CD4-positive, alpha-beta T cell treated with Interleukin-15 for 1 hour (primary cell): ENCODE measurements at regions not wholly inside any gene's neighbourhood (a gene's known extent, or its start where the extent isn't known, plus 50 kb on each side); places are given as distances from the start of the nearest gene placed in this dataset.
"Not testable (repeated sequence)": the region's sequence is repeated elsewhere in the genome, so short reads cannot be mapped to it uniquely, and the experiment has no call there.

Experiments used
- DNase-seq: peaks from one replicate; pipeline ENCODE4 v3.0.0-alpha.2; 2020

DNA sequence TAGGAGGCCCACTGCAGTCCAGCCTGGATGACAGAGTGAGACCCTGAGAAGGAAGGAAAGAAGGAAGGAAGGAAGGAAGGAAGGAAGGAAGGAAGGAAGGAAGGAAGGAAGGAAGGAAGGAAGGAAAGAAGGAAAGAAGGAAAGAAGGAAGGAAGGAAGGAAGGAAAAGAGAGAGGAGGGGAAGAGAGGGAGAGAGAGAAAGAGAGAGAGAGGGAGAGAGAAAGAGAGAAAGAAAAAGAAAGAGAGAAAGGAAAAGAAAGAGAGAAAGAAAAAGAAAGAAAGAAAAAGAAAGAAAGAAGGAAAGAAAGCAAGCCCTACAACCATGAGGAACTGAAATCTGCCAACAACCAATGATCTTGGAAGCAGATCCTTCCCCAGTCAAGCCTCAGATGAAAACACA lies 124.9 kb upstream of the BCOR start:
- not testable (repeated sequence) for DNase-seq

DNA sequence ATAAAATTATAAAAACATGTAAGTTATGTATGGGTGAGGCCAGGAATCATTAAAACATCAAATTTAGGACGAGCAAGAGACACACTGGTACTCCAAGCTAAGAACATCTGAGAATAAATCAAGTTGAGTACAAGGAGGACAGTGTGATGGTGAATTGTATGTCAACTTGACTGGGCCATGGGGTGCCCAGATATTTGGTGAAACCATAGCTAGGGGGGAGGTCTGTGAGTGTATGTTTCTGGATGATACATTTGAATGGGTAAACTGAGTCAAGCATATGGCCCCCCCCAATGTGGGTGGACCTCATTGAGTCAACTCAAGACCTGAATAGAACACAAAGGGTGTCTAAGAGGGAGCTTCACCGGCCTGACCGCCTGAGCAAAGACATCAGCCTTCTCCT lies 115.3 kb upstream of the BCOR start:
- DNase-seq = no peak

DNA sequence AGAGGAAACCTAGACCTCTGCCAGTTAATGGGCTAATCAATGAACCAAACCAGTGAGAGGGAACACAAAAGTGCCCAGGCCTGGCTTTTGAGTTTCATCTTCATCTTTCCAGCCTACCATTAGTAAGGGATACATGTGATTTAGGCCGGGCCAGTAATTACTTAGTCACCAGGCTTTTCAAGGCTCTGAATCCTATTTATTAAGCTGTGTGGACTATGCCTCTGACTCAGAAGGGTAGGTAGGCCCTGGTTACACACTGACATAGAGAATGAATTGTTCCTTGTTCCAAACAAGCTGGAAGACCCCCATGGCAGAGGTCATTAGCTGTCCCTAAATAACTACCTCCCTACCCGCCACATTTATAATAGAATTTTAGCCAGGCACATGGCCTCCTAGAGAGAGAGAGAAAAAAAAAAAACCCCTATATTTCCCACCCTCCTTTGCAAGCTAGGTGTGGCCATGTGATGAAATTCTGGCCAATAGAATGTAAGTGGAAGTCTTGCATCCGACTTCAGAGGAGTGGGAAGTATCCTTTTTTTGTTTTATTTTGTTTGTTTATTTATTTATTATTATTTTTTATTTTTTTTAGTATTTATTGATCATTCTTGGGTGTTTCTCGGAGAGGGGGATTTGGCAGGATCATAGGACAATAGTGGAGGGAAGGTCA lies 112.3 kb upstream of the BCOR start:
- DNase-seq = no peak

DNA sequence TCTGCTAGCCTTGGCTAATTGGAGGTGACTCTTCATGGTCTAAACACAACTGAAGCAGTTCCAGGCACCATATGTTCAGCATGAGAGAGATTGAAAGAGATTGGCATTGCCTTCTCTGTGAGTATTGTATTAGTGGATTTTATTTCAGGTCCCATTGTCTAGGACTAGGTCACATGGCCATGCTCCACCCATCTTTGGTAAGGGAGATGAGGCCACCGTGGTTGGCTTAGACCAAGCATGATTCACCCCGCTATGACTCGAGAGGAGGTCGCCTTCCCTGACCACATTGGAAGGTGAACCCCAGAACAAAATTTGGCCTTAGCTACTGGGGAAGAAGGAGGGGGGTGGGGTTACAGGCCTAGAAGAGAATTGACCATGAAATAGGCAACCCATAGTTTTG lies 109.9 kb upstream of the BCOR start:
- peak; percentile 20 for DNase-seq

DNA sequence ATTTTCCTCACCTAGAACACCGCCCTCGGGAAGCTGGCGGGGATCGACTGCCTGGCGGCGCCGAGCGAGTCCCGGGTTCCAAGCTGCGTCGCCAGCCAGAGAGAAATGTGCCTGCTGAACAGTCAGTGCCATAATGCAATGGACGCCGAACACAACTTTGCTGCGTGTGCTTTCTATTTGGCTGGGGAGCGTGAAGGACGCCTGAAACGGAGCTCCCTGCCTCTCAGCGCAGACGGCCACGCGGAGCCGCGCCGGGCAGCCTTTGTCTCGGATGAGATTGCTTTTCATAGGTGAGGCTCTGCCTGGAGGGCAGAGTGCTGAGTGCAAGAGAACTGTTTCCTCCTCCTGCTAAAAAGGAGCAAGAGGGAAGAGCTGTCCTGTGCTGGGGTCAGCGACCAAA lies 107.7 kb upstream of the BCOR start:
- DNase-seq = no peak

DNA sequence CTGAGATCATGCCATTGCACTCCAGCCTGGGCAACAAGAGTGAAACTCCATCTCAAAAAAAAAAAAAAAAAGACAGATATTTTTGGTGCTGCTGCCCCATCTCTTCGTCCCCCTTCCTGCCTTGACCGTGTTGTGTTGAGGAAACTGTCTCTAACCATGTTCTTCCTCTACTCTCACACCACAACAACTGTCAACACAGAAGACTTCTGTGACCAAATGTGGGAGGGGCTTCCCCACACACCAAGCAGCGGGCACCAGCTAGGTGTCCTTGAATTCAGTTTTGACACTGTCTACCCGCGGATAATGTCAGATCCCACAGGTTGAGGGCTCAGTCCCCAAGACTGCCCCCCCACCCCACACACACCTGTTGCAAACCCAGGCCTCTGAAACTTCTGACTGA lies 104.7 kb upstream of the BCOR start:
- DNase-seq = peak; percentile 33

DNA sequence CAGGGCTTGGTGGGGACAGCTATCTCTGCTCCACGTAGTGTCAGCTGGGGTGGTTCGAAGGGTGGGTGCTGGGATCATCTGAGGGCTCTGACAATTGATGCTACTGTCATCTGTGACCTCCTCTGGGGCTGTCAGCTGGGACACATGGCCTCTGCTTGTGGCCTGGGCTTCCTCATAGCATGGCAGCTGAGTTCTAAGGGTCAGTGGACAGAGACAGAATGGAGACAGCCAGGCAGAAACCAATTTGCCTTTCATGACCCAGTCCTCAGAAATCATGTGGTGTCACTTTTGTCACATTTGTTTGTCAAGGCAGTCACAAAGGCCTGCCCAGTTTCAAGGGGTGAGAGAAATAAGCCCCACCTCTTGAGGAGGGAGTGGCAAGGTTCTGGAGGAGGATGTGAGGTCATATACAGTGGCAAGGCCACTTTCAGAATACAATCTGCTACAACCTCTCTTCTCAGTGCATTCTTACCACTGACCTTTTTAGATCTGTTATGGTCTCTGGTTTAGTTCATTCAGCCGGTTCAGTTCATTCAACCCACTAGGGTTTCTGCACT lies 103.6 kb upstream of the BCOR start:
- peak; percentile 51 for DNase-seq

DNA sequence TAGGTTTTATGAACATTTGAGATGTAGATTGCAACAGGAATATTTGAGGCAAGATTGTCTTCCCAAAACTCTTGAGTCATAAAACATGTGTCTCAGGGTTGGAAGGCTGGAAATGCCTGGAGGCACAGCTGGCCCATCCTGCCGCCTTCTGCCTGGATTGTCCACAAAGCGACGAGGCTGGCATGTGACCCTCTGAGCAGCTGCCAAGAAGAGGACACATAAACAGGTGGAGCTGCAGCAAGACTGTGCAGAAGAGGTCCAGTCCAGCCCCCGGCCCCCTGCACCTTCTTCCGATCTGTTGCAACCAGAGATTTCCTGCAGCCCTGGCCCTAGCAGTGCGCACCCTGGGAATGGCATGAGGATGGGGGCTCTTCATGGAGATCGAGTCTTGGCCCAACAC lies 101.9 kb upstream of the BCOR start:
- DNase-seq = no peak

DNA sequence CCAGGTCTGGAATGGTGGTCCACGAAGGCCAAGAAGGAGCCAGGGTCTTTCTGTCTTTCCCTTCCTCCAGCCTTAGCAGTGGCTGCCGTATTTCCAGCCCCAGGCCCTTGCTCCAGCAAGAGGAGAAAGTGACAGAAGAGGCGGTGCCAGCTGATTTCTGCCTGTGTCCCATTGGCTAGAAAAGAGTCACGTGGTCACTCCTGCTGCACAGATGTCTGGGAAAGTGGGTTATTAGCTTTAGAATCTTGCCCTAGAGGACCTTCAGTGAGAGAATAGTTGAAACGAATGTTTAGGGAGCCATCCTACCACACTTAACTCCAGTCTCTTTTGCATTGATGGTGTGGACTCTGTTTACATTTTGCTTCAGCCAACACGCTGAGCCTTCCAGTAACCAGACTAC lies 99.3 kb upstream of the BCOR start:
- DNase-seq = no peak

DNA sequence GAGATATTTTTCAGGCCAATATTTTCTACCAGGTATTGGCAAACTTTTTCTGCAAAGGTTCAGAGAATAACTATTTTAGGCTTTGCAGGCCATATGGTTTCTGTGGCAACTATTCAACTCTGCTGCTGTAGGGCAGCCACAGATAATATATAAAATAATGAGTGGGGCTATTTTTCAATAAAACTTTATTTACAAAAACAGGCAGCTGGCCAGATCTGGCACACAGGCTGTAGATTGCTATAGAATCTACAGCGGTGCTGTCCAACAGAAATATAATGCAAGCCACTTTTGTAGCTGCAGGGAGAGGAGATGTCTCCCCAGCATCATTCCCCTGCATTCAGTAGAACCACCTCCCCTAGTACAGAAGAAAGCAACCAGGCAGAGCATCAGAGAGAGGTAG lies 97.6 kb upstream of the BCOR start:
- DNase-seq = no peak

DNA sequence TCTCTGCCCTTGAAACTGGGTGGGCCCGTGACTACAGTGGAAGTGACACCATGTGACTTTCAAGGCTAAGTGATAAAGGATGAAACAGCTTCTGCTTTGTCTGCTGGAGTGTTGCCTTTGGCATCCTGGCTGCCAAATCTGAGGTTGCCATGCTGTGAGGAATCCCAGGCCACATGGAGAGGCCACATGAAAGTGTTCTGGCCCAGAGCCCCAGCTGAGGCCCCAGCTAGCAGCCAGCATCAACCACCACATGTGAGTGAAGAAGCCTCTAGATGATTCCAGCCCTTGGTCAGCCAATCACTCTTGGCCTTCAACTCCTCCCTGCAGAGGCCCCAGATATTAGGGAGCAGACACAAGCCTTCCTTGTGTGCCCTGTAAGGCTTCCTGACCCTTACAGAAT lies 94.4 kb upstream of the BCOR start:
- DNase-seq = no peak

DNA sequence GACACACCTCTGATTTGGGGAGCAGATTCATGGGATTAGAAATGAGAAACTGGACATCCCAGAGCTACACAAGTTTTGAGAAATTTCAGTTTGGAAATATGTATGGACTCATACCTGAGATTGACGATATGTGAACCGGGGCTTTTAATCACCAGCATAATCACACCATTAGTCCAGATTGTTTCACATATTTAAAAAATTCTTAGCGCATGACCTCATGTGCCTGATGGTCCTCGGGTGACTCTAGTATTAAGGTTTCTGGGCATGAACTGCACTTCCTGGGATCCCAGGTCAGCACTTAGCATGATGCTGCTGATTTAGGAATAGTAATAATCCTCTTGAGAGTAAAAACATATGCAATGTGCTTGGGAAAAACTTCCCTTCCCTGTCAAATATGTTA lies 91.9 kb upstream of the BCOR start:
- DNase-seq = no peak

DNA sequence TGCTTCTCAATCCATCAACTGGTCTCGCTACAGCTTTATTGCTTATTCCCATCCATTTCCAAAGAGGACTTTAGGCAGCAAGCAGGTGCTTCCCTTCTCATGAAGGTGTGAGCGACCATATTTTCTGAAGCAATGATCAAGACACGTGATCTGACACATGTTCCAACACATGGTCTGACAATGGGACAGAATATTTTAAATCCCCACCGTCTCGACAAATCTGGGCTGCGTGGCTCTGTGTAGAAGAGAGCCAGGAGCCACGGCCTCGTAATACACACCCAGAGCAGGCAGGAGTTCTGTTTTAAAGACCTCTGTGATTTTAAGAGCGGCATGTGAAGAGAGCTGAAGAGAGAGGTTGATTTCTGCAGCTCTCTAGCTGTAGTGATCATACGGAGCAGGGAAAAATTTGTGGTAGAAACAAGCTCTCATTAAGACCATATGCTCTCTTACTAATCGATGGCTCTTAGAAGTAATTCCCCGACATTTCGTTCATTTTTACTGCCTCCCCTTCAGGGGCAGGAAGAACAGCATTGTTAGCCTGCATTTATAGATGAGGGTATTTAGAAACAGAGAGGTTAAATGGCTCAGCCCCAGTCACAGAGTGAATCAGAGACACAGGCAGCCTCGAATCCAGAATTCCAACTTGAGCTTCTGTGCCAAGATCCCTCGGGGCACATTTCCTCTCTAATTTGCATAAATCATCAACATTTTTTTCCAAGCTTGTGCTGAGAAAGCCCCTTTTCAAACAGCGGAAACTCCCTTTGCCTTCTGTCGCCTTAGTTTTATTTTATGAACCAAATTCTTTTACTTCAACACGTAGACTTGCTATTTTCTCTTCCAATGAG lies 91.0 kb upstream of the BCOR start:
- DNase-seq = no peak

DNA sequence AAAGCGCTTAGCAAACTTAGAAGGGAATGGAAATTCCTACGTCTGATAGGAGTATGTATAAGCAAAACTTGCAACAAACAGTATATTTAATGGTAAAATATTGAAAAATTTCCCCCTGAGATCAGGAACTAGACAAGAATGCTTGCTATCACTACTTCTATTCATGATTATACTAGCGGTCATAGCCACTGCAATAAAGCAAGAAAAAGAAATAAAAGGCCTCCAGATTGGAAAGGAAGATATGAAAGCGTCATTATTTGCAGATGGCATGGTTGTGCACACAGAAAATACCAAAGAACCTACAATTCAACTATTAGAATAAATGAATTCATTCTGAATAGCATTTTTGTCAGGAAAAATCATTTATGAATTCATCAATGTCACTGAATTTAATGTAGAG lies 87.2 kb upstream of the BCOR start:
- no peak for DNase-seq

DNA sequence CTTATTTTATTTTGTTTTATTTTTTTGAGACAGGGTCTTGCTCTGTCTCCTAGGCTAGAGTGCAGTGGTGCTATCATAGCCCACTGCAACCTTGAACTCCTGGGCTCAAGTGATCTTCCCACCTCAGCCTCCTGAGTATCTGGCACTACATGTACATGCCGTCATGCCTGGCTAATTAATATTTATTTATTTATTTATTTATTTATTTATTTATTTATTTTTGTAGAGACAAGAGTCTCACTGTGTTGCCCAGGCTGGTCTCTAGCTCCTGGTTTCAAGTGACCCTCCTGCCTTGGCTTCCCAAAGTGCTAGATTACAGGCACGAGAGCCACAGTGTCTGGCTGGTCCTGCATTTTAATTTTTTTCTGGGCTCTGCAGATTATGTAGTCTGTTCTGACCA lies 84.9 kb upstream of the BCOR start:
- no peak for DNase-seq

DNA sequence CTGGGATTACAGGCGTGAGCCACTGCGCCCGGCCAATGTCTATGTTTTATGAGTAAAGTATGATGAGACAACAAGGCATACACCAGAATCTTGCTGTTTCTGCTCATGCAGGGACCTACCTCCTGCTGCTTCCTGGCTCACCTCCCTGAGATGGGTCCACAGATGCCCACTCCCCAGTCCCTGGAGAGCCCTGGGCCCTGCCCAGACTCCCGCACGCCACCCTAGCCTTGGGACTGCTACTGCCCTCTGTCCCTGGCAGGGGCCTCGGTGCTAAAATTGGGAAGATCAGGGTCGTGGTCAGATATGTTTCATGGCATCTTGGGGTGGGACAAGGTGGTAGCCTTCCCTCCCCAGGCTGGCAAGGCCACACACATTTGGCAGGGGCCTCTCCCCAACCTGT lies 84.3 kb upstream of the BCOR start:
- DNase-seq = no peak

DNA sequence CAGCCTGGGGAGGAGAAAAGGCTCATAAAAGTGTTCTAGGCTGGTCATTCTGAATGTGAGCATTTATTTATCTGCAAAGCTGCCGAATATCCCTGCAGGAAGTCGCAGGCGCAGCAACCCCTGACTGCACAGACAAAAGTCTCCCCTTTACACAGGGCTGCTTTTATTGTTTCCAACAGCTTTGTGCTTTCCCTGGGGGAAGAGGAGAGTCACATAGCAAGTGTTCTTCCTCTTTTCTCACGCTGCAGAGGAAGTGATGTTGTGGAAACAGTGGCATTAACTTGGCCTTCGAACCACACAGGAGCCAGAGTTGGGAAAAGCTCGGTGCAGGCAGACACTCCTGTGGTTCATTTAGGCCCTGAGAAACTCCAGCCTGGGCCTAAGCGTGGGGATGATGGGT lies 81.5 kb upstream of the BCOR start:
- no peak for DNase-seq

DNA sequence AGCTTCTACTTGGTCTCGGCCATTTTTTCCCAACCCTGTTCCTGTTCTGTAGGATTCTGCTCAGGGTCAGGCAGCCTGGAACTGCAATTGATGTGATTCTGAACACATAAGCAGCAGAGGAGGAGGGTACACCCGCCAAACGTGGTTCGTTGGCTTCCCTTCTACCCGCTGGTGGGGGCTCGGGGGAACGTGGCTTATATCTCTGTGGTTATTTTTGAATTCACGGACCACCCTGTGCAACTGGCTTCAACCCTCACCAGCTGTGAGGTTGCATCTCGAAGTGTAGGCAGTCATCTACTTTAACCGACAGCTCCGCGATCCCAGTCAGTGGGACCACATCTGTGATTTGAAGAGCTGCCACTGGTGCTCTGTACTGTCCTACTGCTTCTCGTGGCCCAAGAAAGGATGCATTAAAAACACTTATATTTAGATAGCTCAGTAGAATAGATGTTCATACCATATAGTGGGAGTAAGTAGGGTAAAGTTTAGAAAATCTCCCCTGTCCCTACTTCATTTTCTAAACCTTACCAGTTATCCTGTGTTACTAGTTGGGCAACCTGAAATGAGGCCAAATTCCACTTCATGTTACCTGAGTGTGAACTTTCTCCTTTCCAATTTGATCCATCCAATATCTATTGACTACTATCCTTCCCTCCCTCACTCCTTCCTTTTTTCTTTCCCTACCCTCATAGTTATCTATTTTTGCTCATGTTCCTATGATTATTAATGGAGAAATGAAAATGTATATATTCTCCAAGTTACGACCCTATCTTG lies 80.4 kb upstream of the BCOR start:
- DNase-seq = no peak

DNA sequence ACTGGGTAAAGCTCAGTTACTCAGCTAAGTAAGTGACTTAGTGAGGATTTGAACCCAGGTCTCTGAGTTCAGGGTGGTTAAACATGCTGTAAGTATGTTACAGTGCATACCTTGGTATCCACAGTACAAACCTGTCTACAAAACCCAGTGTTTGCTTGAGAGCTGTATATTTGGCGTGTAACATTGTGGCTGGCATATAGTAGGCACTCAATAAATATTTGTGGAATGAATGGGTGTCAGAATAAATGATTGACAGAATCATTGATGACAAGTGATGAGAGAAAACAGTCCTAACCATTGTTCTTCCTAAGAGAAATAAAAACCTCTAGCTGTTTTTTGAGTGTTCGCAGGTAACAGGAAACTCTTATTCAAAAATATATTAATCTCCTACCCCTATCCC lies 79.7 kb upstream of the BCOR start:
- DNase-seq = no peak

DNA sequence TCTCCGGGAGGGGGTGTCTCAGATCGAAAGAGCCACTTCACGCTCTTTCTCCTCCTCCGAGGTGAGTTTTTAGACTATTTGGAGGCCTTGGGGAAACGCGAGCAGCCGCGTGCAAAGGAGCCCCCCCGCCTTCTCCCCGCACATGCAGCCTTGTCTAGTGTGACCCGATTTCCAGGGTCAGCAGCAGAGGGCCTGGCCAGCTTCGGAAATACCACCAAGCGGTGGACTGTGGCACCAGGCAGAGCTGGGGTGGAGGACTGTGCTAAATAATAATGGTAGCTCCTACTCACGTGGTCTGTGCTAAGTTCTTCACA lies 79.3 kb upstream of the BCOR start:
- no peak for DNase-seq

DNA sequence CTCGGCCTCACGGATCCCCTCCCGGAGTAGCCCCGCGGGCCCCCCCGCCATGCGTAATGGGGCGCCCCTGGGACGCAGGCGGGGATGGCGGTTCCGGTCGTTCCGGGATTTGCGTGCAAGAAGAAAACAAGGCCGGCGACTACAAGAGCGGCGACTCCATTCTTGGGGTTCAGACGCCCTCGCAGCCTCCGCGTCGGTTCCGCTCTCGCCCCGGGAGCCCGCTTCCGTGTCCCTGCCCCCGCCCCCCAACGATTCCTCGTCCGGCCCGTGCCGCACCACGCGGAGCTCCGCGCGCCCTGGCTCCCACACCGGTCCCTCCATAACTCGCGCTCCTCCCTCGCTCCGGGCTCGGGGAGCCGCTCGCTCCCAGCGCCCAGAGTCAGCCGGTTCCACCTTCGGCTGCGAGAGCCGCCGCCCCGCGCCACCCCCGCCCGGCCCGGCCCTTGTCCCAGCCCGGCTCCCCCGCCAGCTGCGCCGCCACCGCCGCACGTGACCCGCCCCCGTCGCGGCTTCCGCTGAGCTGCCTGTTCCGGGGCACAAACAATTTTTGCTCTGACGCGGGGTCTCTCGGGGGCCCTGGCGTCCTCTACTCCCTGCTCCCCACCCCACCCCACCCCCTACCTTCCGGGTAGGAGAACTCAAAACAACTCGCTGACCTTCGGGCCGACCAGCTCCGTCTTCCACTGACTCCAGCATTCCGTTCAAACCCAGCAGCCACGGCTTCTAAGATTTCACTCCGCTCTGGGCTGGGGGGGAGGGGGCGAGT lies 78.8 kb upstream of the BCOR start:
- peak; percentile 83 for DNase-seq

DNA sequence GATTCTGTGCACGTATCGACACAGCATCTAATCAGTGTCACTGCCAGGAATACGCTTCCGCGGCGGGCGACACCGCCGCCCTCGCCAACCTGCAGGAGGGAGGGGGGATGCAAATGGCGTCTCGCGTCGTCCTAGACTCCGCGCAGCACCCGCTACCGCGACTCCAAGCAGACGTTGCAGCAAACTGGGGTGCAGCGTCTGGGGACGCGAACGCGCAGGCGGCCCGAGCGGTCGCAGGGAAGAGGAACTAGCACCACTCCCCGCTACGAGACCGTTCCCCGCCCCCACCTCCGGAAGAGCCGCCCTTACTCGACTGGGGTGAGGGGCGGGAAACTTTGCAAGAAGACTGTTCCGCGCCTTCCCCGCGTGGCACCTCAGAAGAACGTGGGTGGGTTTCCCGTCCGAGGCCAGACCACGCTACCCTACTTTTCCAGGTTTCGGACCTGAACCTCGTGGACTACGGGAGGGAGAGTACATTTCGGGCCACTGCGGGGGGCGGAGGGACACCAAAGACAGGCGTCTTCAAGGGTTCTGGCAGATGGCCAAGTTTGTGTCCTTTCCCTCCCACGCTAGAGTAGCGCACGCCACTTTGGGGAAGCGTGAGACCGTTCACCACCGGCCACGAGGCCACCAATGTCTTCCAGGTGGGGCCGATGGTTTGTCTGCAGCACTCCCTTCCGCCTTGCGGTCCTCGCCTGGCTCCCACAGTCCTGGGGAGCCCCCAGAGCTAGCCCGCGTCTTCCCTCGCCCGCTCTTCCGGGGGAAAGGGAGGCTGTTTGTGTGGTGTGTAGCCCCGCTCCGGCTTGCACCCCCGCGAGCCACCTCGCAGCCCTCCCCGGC lies 78.0 kb upstream of the BCOR start:
- peak; percentile 88 for DNase-seq
